Ovary (tissue), 3 donors: ENCODE measurements at regions not wholly inside any gene's neighbourhood (a gene's known extent, or its start where the extent isn't known, plus 50 kb on each side); places are given as distances from the start of the nearest gene placed in this dataset.

ENCODE experiments used
- CTCF ChIP-seq, 3 donors: fragments of 450-650 bp in 2 of 3; fragments of 200-600 bp in 1 of 3; IDR thresholded peaks; one replicate each; pipeline versions ENCODE4 v1.5.1 to v1.8.0; 2016 to 2022; ENCODE audit warnings: antibody characterized with exemption in 3 of 3, mild to moderate bottlenecking in 1 of 3
- POLR2A ChIP-seq: fragments of 450-650 bp; IDR thresholded peaks from one replicate; pipeline ENCODE4 v1.6.1; 2017; ENCODE audit warnings: antibody characterized with exemption, mild to moderate bottlenecking, moderate library complexity
- donor health status: DM: no; HTN: no; CAD: no.

GRCh38 chr17:22704674-22705073, 1012.4 kb downstream of the KCNJ18 start:
- TF ChIP-seq CTCF (IDR thresholded peaks at IDR 0.05) (no peak), POLR2A (no peak)
